ENCODE measurements at regions not wholly inside any gene's neighbourhood (a gene's known extent, or its start where the extent isn't known, plus 50 kb on each side); places are given as distances from the start of the nearest gene placed in this dataset.

DNA sequence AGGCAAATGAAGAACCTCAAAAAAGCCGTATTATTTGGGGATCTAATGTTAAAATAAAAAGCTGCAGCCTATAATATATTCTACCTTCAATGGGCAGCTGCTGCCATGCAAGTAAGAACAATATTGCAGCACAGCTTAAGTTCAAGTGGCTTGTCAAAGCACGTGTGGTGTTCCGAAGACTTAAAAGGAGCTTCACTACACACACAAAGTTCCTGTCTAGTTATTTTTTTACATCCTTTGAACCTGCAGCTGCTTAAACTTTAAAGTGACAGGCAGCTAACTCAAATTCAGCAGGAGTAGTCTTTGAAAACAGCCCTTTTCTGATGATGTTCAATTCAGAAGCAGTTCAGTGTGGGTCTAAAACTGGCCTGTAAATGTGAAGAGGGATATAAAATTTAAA lies 85.8 kb upstream of the XIRP2 start:
- TF ChIP-seq, protein P1, sequence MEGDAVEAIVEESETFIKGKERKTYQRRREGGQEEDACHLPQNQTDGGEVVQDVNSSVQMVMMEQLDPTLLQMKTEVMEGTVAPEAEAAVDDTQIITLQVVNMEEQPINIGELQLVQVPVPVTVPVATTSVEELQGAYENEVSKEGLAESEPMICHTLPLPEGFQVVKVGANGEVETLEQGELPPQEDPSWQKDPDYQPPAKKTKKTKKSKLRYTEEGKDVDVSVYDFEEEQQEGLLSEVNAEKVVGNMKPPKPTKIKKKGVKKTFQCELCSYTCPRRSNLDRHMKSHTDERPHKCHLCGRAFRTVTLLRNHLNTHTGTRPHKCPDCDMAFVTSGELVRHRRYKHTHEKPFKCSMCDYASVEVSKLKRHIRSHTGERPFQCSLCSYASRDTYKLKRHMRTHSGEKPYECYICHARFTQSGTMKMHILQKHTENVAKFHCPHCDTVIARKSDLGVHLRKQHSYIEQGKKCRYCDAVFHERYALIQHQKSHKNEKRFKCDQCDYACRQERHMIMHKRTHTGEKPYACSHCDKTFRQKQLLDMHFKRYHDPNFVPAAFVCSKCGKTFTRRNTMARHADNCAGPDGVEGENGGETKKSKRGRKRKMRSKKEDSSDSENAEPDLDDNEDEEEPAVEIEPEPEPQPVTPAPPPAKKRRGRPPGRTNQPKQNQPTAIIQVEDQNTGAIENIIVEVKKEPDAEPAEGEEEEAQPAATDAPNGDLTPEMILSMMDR (IDR thresholded peaks at IDR 0.05; ENCODE audit: borderline replicate concordance, extremely low read depth, low read length, poor library complexity, severe bottlenecking), result no peak
- no peak for TF ChIP-seq EZH2 (IDR thresholded peaks at IDR 0.05; ENCODE audit: borderline replicate concordance, low read depth, low read length, severe bottlenecking)
